ENCODE measurements at regions not wholly inside any gene's neighbourhood (a gene's known extent, or its start where the extent isn't known, plus 50 kb on each side); places are given as distances from the start of the nearest gene placed in this dataset.
A peak's percentile ranks its signal among the peaks of the same experiment; 100 is the strongest.

GRCh38 chr13:32837973-32838927 lies 178.0 kb upstream of the KL start:
- DNase-seq = no peak
- Histone ChIP-seq H3K9me3 (ENCODE audit: control insufficient read depth, low read depth, low read length) (no peaks in the 10 kb centered on the region), H2BK15ac (ENCODE audit: low read depth, low read length) (no peak overlapping the region), H4K91ac (ENCODE audit: insufficient read length, low read depth, low read length) (no peak overlapping the region), H3K23ac (ENCODE audit: insufficient read length, low read depth, low read length) (no peak overlapping the region), H3K27ac (ENCODE audit: insufficient read length, low read depth, low read length) (no peak overlapping the region), H3K4ac (ENCODE audit: low read depth, low read length) (no peak overlapping the region), H3K4me2 (ENCODE audit: insufficient read depth, insufficient read length, low read length) (no peak overlapping the region), H3K14ac (ENCODE audit: insufficient read depth, low read length) (no peak overlapping the region), H3K27me3 (ENCODE audit: insufficient read depth, low read length) (no peaks in the 10 kb centered on the region), H2BK5ac (ENCODE audit: insufficient read length, low read length) (no peak overlapping the region), H3K18ac (ENCODE audit: insufficient read length, low read depth, low read length) (no peak overlapping the region), H4K20me1 (ENCODE audit: control insufficient read depth, insufficient read depth, insufficient read length) (no peaks in the 10 kb centered on the region), H2AFZ (ENCODE audit: low read length) (no peak overlapping the region), H3T11ph (ENCODE audit: low read length) (no peak overlapping the region), H3K9ac (ENCODE audit: extremely low read depth, insufficient read length, low read length) (no peak overlapping the region), H3K56ac (ENCODE audit: insufficient read length, low read depth, low read length) (no peak overlapping the region), H2AK5ac (ENCODE audit: insufficient read length, low read length) (no peak overlapping the region), H3K79me2 (ENCODE audit: insufficient read depth, low read length) (no peaks in the 10 kb centered on the region), H3K23me2 (ENCODE audit: insufficient read length, low read depth, low read length, poor library complexity, severe bottlenecking) (no peaks in the 10 kb centered on the region), H2BK12ac (ENCODE audit: insufficient read length, low read depth, low read length) (no peak overlapping the region), H4K8ac (replicated peaks; ENCODE audit: insufficient read length, low read depth, low read length) (no peak overlapping the region), H2BK20ac (ENCODE audit: low read depth, low read length, poor library complexity, severe bottlenecking) (no peak overlapping the region), H3K4me1 (ENCODE audit: insufficient read depth, low read length) (peaks cover 16% of the 10 kb centered on the region; the same call in 1 of the 2 replicates), H3K79me1 (ENCODE audit: insufficient read depth, low read depth, low read length, poor library complexity, severe bottlenecking) (no peaks in the 10 kb centered on the region), H4K5ac (ENCODE audit: insufficient read length, low read depth, low read length) (no peak overlapping the region), H2BK120ac (ENCODE audit: low read depth, low read length, poor library complexity, severe bottlenecking) (no peak overlapping the region)
- peaks cover 20 to 22% of the 10 kb centered on the region in 2 experiments for H3K9me3 Mint-ChIP-seq
- H3K27me3 Mint-ChIP-seq (ENCODE audit: low read depth) = no peaks in the 10 kb centered on the region
- peak overlapping the region in 2 of 3 experiments; percentile 25 to 44; a peak in 3 of 7 replicates for H3K27ac Mint-ChIP-seq
- WGBS (ENCODE audit: extremely low coverage, insufficient read length, low lambda C conversion rate) = no CpG with 5 or more reads among the region's 18 CpGs
- H3K4me1 Mint-ChIP-seq = peaks cover 22% of the 10 kb centered on the region in 2 experiments
- peaks cover 0 to 15% (median 3%) of the 10 kb centered on the region in 3 experiments; a peak in 3 of 7 replicates for H3K36me3 Mint-ChIP-seq (ENCODE audit: insufficient read depth in 1 of 3, low read depth in 3 of 3)
- H3K4me3 Mint-ChIP-seq = no peak overlapping the region
- TF ChIP-seq CTCF (conservative IDR thresholded peaks at IDR 0.05) = no peak

Data from H9 (cell line).